Hindlimb muscle (tissue), 1 donor: ENCODE measurements at regions not wholly inside any gene's neighbourhood (a gene's known extent, or its start where the extent isn't known, plus 50 kb on each side); places are given as distances from the start of the nearest gene placed in this dataset.

ENCODE experiments used
- DNase-seq: peaks from one replicate; pipeline ENCODE4 v3.0.0-alpha.2; 2013

- DNase-seq = no peak
Observed at GRCh38 chr21:41080485-41081121, 87.4 kb upstream of the BACE2 start.

GRCh38 chr21:41086569-41086968, 81.4 kb upstream of the BACE2 start:
- DNase-seq = no peak

GRCh38 chr21:41090981-41091380, 77.0 kb upstream of the BACE2 start:
- DNase-seq = no peak

- no peak for DNase-seq
Observed at GRCh38 chr21:41091616-41092015, 76.3 kb upstream of the BACE2 start.

- no peak for DNase-seq
Observed at GRCh38 chr21:41092312-41092711, 75.6 kb upstream of the BACE2 start.

GRCh38 chr21:41095983-41096382, 72.0 kb upstream of the BACE2 start:
- peak; percentile 43 for DNase-seq

- no peak for DNase-seq
Observed at GRCh38 chr21:41098076-41098475, 69.9 kb upstream of the BACE2 start.

- no peak for DNase-seq
Observed at GRCh38 chr21:41098481-41099042, 69.4 kb upstream of the BACE2 start.

- no peak for DNase-seq
Observed at GRCh38 chr21:41100826-41101550, 67.0 kb upstream of the BACE2 start.

- no peak for DNase-seq
Observed at GRCh38 chr21:41102281-41102680, 65.7 kb upstream of the BACE2 start.

- DNase-seq = no peak
Observed at GRCh38 chr21:41107602-41108001, 60.4 kb upstream of the BACE2 start.

GRCh38 chr21:41108668-41109585, 59.0 kb upstream of the BACE2 start:
- DNase-seq = no peak

GRCh38 chr21:41110161-41110560, 57.8 kb upstream of the BACE2 start:
- DNase-seq = no peak

- no peak for DNase-seq
Observed at GRCh38 chr21:41110664-41111063, 57.3 kb upstream of the BACE2 start.

GRCh38 chr21:41111681-41112080, 56.3 kb upstream of the BACE2 start:
- no peak for DNase-seq

GRCh38 chr21:41112740-41113692, 54.9 kb upstream of the BACE2 start:
- DNase-seq = peak; percentile 61

GRCh38 chr21:41115851-41116250, 52.1 kb upstream of the BACE2 start:
- no peak for DNase-seq
